CD4-positive, alpha-beta T cell treated with Interleukin-6 at 100 ng/mL for 8 hours (primary cell): ENCODE measurements at regions not wholly inside any gene's neighbourhood (a gene's known extent, or its start where the extent isn't known, plus 50 kb on each side); places are given as distances from the start of the nearest gene placed in this dataset.
"Not testable (repeated sequence)": the region's sequence is repeated elsewhere in the genome, so short reads cannot be mapped to it uniquely, and the experiment has no call there.

Experiments used
- DNase-seq: peaks from one replicate; pipeline ENCODE4 v3.0.0-alpha.2; 2020; ENCODE audit warnings: mixed read lengths, low spot score

- DNase-seq: no peak
Measured at GRCh38 chr6:119960036-119960435, 610.5 kb upstream of the MAN1A1 start.

DNA sequence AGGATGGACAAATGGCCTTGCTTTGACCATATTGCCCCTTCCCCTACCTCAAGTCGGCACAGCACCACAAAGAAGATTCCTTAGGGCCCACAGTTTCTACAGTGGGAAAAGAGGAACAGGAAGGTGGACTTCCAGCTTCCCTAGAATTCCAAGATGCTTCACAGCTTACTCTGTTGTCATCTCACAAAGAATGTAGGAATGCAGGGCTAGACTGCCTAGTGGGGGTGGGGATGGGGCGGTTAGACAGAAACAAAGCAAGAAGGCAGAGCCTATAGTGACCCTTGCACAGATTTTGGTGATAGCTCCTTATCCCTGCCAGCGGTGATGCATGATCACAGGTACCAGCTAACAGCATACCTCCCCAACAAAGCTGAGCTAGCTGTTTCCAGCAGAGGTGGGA, 607.6 kb upstream of the MAN1A1 start:
- no peak for DNase-seq

DNA sequence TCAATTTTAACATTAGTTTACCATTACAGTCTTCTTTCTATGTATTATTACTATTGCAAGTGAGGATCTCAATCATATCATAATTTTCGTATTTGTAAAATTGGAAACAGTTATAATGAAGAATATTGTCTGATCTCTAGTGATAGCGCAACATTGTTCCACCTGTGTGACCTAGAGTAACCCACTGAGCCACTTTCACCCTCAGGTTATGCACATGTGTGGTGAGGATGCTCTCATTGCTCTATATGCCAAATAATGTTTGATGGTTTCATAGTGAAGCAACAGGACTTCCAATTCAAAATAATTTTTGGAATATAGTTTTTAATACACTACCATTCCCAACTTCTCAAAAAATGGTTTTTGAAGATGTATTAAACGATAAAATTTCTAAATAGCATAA, 603.1 kb upstream of the MAN1A1 start:
- no peak for DNase-seq

GRCh38 chr6:119950681-119951080, 601.1 kb upstream of the MAN1A1 start:
- no peak for DNase-seq

GRCh38 chr6:119942078-119942752, 592.7 kb upstream of the MAN1A1 start:
- DNase-seq: no peak

DNA sequence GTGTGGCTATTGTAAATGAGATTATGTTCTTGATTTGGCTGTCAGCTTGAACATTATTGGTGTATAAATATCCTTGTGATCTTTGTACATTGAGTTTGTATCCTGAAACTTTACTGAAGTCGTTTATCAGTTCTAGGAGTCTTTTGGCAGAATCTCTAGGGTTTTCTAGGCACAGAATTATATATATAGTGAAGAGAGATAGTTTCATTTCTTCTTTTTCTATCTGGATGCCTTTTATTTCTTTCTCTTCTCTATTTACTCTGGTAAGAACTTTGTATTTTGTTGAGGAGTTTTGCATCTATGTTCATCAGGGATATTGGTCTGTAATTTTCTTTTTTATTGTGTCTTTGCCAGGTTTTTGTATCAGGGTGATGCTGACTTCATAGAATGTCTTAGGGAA, 589.2 kb upstream of the MAN1A1 start:
- DNase-seq: no peak

GRCh38 chr6:119934816-119935215, 585.3 kb upstream of the MAN1A1 start:
- DNase-seq: no peak

- no peak for DNase-seq
Measured at GRCh38 chr6:119929121-119929520, 579.6 kb upstream of the MAN1A1 start.

DNA sequence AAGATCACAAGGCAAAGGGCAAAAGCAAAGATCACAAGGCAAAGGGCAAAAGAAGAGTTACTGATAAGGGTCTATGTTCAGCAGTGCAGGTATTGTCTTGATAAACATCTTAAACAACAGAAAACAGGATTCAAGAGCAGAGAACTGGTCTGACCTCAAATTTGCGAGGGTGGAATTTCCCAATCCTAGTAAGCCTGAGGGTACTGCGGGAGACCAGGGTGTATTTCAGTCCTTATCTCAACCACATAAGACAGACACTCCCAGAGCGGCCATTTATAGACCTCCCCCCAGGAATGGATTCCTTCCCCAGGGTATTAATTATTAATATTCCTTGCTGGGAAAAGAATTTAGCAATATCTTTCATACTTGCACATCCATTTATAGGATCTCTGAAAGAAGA, 575.3 kb upstream of the MAN1A1 start:
- not testable (repeated sequence) for DNase-seq

- no peak for DNase-seq
Measured at GRCh38 chr6:119922814-119923213, 573.3 kb upstream of the MAN1A1 start.

DNA sequence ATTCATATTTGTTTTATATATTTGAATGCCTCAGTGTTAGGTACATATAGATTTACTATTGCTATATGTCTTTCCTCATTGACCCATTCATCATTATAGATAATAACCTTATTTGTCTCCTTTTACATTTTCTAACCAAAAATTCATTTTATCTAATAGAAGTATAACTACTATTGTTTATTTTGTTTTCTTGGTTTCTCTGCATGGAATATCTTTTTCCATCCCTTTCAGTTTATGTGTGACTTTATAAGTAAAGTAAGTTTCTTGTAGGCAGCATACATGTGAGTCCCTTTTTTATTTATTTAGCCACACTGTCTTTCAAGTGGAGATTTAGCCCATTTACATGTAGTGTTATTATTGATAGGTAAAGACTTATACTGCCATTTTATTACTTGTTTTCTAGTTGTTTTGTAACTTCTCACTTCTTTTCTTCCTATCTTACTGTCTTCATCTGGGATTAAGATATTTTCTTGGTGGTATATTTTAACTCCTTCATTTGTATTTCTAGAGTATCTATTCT, 572.0 kb upstream of the MAN1A1 start:
- no peak for DNase-seq

- no peak for DNase-seq
Measured at GRCh38 chr6:119917186-119917585, 567.6 kb upstream of the MAN1A1 start.

- no peak for DNase-seq
Measured at GRCh38 chr6:119915971-119916370, 566.4 kb upstream of the MAN1A1 start.

GRCh38 chr6:119908157-119908556, 558.6 kb upstream of the MAN1A1 start:
- no peak for DNase-seq

DNA sequence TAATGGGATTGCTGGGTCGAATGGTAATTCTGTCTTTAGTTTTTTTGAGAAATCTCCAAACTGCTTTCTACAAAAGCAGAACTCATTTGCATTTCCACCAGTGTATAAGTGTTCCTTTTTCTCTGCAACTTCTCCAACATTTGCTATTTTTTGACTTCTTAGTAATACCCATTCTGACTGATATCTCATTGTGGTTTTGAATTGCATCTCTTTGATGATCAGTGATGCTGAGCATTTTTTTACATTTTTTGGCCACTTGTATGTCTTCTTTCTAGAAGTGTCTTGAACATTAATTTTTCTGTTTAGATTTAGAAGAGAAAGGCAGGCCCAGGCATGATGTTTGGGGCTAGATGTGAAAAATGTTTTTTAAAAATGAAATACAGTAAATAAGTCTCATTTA, 553.1 kb upstream of the MAN1A1 start:
- no peak for DNase-seq

DNA sequence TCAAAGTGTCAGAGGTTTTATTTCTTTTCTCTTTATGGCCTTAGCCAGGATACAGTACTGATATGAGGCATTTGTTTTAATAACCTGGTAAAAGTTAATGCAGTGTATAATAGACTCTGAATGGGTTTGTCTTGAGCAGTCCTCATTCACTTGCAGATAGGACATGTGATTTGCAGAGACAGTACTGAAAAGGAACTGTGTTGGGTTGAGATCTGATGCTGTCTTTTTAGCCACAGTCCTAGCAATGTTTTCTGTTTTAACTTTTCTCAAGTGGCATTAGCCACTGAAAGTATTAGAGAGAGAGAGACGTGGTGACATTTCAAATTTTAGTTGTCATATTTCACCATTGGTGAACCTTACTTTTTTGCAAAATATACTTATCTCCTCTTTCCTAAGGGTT, 547.2 kb upstream of the MAN1A1 start:
- no peak for DNase-seq

GRCh38 chr6:119895626-119896025, 546.1 kb upstream of the MAN1A1 start:
- no peak for DNase-seq

GRCh38 chr6:119894811-119895210, 545.2 kb upstream of the MAN1A1 start:
- no peak for DNase-seq

DNA sequence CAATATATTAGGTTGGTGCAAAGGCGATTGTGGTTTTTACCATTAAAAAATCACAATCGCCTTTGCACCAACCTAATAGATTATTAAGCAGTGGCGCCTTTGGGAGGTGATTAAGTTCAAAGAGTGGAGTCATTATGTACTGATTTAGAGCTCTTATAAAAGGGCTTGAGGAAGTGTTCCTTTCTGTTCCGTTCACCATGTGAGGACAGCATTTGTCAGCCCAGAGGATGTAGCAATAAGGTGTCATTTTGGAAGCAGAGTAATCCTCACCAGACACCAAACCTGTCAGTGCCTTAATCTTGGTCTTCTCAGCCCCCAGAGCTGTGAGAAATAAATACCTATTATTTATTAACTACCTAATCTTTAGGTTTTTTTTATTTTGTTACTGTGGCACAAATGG, 542.1 kb upstream of the MAN1A1 start:
- DNase-seq: no peak

DNA sequence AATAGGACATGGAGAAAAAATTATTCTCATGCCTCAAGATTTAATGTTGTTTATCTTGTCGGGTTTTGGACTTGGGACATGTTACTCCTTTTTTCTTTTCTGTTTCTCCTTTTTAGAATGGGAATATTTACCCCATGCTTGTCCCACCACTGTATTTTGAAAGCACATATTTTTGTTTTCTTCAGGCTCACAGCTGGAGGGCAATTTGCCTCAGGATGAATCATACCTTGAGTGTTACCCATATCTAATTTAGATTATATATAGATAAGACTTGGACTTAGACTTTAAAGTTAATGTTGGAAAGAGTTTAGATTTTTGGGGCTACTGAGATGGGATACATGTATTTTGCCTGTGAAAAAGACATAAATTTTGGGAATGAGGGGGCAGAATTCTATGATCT, 541.6 kb upstream of the MAN1A1 start:
- DNase-seq: no peak

DNA sequence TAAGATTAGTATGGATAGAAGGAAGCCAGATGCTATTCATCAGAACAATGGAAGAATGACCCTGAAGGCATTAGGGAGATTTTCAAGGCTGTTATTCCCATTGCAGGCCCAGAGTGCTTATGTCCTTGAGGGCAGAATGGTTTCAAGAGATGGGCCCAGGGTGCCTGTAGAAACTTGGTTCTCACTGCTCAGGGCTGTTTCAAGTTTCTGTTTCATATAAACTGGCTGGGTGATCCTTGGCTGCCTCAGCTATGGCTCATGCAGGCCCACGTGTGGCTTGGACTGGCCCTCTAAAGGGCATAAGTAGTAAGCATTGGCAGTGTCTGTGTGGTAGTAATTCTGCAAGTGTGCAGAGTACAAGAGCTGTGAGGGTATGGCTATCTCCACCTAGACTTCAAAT, 540.9 kb upstream of the MAN1A1 start:
- DNase-seq: no peak

GRCh38 chr6:119887666-119888065, 538.1 kb upstream of the MAN1A1 start:
- DNase-seq: no peak

DNA sequence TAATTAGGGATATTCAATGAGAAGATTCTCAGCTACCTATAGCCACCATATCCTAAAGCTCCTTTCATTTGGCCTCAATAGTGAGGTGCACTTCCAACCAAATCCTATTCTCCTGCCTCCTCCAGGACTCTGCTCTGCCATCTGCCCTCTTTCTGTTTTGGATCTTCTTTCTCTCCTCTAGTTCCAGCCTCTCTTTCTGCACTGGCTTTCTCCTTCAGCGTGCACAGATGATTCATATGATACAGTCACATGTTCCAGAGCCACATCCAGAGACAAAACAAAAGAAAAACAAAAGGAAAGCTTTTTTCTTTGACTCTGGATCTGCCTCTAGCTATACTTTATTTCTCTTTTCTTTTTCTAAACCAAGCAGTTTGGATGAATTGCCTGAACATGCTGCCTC, 531.9 kb upstream of the MAN1A1 start:
- DNase-seq: no peak

DNA sequence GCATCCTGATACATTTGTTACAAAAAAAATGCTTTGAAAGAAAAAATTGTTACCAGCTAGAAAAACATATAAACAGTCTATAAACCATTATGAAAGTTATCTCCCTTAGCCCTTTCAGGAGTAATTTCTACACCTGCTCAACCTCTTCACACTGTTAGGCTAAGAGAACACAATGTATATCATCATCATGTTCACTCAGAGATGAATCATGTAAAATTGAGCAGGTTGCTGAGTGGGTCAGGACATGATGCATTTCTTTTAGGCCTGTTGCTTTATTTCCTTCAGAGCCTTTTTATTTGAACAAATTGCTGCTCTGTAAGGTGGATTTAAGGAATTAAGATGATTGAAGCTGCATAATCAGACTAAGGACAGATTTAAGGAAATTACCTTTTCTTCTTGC, 531.3 kb upstream of the MAN1A1 start:
- DNase-seq: no peak
